GM19025 (cell line): ENCODE measurements at regions not wholly inside any gene's neighbourhood (a gene's known extent, or its start where the extent isn't known, plus 50 kb on each side); places are given as distances from the start of the nearest gene placed in this dataset.

ENCODE experiments used
- ATAC-seq: cut with Tn5 transposase; IDR thresholded peaks from one replicate; pipeline ENCODE4 v1.9.1; 2021; ENCODE audit warnings: mild to moderate bottlenecking, low read depth, moderate library complexity; ENCODE audit not compliant: unreplicated experiment

GRCh38 chr2:164439885-164440284, 181.4 kb downstream of the GRB14 start:
- ATAC-seq, result no peak

- no peak for ATAC-seq
Observed at GRCh38 chr2:164439235-164439634, 182.0 kb downstream of the GRB14 start.

- ATAC-seq, result no peak
Observed at GRCh38 chr2:164438490-164439205, 182.6 kb downstream of the GRB14 start.

- ATAC-seq, result no peak
Observed at GRCh38 chr2:164436131-164436530, 185.2 kb downstream of the GRB14 start.

GRCh38 chr2:164430166-164430783, 191.0 kb downstream of the GRB14 start:
- ATAC-seq, result no peak

GRCh38 chr2:164429354-164429753, 191.9 kb downstream of the GRB14 start:
- no peak for ATAC-seq

- ATAC-seq, result no peak
Observed at GRCh38 chr2:164427111-164427510, 194.2 kb downstream of the GRB14 start.

GRCh38 chr2:164420787-164421186, 200.5 kb downstream of the GRB14 start:
- no peak for ATAC-seq

- no peak for ATAC-seq
Observed at GRCh38 chr2:164412831-164413230, 208.5 kb downstream of the GRB14 start.

- ATAC-seq, result no peak
Observed at GRCh38 chr2:164389411-164389810, 231.9 kb downstream of the GRB14 start.

GRCh38 chr2:164388511-164388910, 232.8 kb downstream of the GRB14 start:
- ATAC-seq, result peak; percentile 78

- no peak for ATAC-seq
Observed at GRCh38 chr2:164386231-164386630, 235.1 kb downstream of the GRB14 start.

- ATAC-seq, result no peak
Observed at GRCh38 chr2:164384434-164384833, 236.8 kb downstream of the GRB14 start.

- ATAC-seq, result no peak
Observed at GRCh38 chr2:164371916-164372315, 249.4 kb downstream of the GRB14 start.

GRCh38 chr2:164369366-164369765, 251.9 kb downstream of the GRB14 start:
- ATAC-seq, result no peak

GRCh38 chr2:164368896-164369295, 252.4 kb downstream of the GRB14 start:
- no peak for ATAC-seq

GRCh38 chr2:164363646-164364045, 257.6 kb downstream of the GRB14 start:
- no peak for ATAC-seq

- no peak for ATAC-seq
Observed at GRCh38 chr2:164351536-164351935, 269.7 kb downstream of the GRB14 start.

- no peak for ATAC-seq
Observed at GRCh38 chr2:164335947-164336346, 285.3 kb downstream of the GRB14 start.

GRCh38 chr2:164335128-164335527, 286.2 kb downstream of the GRB14 start:
- no peak for ATAC-seq

- no peak for ATAC-seq
Observed at GRCh38 chr2:164328310-164328709, 293.0 kb downstream of the GRB14 start.

- ATAC-seq, result no peak
Observed at GRCh38 chr2:164323978-164324377, 297.3 kb downstream of the GRB14 start.
